HG03571 (cell line): ENCODE measurements at regions not wholly inside any gene's neighbourhood (a gene's known extent, or its start where the extent isn't known, plus 50 kb on each side); places are given as distances from the start of the nearest gene placed in this dataset.
"Not testable (repeated sequence)": the region's sequence is repeated elsewhere in the genome, so short reads cannot be mapped to it uniquely, and the experiment has no call there.

Experiments
- ATAC-seq: cut with Tn5 transposase; IDR thresholded peaks from one replicate; pipeline ENCODE4 v1.9.1; 2021; ENCODE audit not compliant: unreplicated experiment

DNA sequence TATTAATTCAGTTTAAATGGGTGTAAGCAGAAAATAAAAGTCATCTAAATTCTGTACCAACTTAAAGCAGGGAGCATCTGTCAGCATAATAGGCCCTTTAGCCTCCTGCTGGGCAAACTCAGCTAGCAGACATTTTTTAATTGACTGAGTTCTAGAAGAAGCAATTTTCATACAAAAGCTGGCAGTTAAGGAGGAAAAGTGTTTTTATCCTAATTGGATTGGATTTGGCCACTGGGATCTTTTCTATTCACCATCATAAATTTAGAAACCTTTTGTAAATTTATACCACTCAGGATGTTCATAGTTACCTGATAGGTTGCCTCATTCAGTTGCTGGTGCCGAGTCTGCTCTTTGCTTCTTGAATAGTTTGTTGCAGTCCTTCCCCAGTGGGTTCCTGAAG lies 262.7 kb upstream of the FSIP2 start:
- no peak for ATAC-seq

DNA sequence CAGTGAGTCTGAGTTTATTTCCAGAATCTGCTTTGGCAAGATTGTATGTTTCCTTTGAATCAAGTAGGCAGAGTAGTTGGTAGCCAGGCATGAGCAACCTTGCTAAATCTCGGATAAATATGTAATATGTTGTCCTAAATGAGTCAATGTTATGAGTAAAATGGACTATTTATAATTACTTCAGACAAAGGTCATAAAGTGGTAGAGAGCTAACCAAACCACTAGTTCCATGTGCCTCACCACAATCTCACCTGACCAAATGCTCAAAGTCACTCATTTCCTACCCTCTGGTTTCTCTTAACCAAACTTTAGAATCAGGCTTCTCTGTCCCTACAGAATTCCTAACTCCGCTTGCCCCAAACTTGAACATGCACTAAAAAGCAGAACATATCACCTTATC lies 261.2 kb upstream of the FSIP2 start:
- no peak for ATAC-seq

DNA sequence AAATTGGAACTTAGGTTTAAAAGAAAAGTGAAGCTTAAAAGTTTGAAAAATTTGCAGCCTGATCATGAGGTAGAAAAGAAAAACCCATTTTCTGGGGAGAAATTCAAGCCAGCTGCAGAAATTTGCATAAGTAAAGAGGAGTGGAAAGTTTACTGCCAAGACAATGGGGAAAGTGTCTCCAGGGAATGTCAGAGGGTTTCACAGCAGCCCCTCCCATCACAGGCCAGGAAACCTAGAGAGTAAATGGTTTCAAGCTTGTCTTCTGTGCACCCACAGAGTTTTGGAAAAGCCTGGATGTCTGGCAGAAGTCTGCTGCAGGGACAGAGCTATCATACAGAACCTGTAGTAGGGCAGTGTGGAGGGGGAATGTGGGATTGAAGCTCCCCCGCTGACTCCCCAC lies 254.0 kb upstream of the FSIP2 start:
- no peak for ATAC-seq

DNA sequence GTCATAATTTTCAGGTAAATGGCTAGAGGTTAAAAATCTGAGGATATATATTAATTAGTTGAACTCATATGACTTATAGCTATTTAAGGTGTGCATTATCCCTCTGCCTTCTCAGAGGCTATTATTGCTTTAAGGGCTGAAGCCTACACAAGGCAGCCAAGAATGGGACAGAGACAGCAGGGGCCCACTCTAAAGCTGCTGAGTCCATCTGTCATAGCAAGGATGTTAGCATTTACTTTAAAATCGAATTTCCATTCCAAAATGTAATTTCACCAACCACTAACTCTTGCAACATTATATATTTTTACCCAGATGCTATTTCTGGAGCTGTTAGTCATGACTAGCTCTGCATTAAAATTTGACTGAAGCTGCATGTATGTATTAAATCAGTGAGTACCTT lies 236.3 kb upstream of the FSIP2 start:
- no peak for ATAC-seq

DNA sequence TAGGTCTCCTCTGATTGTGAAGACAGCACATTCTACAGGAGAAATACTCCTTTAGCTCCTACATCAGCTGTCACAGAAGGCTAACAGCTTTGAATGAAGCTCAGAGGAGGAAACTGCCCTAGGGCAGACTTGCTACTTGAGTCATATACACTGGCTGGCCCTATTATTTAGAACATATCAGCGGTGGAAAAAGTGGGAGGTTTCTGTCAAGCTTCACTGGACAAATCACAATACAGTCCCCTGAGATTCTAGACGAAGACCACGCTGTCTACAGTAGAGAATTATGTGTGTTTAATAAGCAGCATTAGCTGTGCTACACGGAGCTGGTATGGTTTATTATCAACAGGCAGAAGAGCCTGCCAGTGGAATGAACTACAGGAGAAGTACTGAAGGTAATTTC lies 230.9 kb upstream of the FSIP2 start:
- ATAC-seq = no peak

DNA sequence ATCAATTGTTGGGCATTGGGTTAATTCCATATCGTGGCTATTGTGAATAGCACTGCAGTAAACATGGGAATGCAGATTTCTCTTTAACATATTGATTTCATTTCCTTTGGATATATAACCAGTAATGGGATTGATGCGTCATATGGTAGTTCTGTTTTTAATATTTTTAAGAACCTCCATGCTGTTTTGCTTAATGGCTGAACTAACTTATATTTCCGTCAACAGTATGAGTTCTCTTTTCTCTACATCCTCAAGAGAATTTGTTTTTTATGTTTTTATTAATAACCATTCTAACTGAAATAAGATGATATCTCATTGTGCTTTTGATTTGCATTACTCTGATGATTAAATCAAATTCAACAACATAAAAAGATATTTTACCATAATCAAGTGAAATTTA lies 228.5 kb upstream of the FSIP2 start:
- no peak for ATAC-seq

DNA sequence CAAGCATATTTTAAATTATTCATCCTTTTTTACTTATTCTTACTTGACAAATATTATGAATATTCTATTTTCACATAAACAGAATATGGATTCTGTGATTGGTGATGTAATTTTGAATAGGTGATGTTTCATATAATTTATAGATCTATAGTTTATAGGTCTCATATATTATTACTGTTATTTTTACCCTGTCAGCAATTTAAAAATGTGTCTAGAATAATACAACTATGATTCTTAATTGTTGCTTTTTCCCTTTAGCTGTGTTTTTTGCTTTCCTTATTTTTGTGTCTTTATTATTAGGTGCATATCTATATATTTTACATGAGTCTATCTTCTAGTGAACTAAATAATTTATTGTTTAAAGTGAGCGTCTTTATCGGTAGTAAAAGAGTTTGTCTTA lies 226.7 kb upstream of the FSIP2 start:
- no peak for ATAC-seq

DNA sequence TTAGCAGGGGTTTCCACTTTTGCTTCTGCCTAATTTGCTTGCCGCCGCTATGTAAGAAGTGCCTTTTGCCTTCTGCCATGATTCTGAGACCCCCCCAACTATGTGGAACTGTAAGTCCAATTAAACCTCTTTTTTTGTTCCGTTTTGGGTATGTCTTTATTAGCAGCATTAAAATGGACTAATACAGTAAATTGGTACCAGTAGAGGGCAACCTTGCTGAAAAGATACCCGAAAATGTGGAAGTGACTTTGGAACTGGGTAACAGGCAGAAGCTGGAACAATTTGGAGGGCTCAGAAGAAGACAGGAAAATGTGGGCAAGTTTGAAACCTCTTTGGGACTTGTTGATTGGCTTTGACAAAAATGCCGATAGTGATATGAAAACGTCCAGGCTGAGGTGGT lies 216.1 kb upstream of the FSIP2 start:
- ATAC-seq = no peak

DNA sequence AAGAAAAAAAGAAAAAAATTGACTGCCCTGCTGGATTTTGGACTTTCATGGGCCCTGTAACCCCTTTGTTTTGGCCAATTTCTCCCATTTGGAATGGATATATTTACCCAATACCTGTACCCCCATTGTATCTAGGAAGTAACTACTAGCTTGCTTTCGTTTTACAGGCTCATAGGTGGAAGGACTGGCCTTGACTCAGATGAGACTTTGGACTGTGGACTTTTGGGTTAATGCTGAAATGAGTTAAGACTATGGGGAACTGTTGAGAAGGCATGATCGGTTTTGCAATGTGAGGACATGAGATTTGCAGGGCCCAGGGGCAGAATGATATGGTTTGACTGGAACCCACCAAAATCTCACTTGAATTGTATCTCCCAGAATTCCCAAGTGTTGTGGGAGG lies 214.4 kb upstream of the FSIP2 start:
- ATAC-seq = not testable (repeated sequence)

DNA sequence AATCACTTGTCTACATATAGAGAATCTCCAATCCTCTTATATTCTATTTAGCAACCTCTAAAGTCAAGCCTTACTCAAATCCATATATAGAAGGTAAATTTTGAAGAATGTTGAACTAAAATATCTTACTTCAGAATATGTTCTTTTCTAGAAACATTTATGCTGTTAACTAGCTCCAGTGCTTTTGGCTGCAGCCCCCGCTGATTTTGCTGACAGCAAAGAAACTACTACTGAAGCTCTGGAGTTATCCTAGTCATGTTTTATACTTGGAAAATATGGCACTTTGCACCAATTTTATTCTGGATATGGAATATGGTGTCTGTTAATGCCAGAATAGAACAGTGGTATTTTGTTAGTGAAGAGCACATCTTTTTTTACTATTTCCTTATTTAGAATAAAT lies 212.4 kb upstream of the FSIP2 start:
- ATAC-seq = no peak

DNA sequence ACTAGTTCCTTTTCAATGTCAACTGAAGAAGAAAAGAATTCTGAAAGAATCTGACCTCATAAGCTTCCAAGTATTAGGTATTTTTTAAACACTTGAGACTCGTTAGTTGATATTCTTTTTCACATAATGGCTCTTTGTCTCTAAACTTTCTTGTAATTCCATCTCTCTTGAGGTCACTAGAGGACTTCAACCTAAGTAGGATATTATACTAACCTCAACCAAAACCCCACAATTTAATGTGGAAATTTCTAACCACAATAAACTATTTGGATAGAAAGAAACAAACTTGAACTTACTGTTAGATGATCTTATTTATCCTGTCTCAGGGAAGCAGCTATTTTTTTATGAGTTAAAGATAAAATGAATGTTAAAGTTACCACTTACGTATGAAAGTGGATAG lies 206.9 kb upstream of the FSIP2 start:
- ATAC-seq = no peak

DNA sequence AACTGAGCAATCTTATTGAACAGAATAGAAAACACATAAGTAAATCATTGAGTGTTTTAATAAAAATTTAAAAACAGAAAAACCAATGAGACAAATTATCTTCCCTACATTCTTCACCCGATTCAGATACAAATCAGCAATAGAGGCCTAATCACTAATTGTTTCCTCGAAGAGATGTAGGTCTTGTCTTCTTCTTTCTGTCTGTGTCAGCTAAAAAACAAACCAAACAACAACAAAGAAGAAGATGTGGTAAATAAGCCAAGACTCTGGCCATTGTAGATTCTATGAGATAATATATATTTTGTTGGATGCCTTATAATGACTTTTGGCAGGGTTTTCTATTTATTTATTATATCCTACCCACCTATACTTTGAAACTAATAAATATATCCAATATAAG lies 200.9 kb upstream of the FSIP2 start:
- ATAC-seq = no peak

DNA sequence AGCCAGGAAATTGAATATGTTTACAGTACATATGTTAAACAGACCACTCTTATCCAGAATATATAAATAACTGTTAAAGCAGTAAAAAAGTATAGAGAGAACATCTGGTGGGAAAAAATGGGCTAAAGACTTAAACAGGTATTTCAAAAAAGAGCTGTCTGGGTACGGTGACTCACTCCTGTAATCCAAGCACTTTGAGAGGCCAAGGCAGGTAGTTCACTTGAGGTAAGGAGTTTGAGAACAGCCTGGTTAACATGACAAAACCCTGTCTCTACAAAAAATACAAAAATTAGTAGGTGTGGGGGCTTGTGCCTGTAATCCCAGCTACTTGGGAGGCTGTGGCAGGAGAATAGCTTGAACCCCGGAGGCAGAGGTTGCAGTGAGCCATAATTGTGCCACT lies 171.4 kb upstream of the FSIP2 start:
- ATAC-seq = no peak

DNA sequence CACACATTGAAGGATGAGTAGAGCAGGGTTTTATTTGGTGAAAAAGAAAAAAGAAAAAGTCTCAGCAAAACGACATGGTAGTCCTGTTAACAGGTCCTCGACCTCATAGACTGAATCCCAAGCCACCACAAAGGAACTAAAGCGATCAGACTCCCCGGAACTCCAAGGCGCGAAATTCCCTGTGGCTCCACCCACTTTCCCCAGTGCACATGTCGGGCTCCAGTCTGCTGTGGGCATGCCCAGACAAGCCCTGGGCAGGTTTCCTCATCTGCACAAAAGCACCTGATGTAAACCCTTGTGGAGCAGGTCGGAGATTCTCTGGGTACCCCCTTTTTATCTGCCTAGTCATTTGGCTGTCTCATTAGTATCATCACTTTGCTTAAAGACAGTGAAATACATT lies 170.7 kb upstream of the FSIP2 start:
- no peak for ATAC-seq

DNA sequence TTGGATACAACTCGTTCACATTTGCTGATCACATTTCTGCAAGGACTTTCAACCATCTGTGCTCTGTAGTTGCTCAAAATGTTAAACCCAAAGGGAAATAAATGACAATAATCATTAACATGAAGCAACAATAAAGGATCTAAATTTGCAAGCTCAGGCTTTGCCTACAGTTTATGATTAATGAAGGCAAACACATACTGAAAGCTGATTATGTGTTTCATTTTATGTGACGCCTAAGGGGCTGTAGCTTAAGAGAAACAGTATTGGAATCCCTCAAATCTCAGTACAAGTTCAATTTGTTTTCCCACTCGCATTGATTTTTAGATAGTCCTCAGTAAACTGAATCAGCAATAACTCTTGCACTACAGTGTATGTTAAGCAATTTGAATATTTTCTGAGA lies 160.3 kb upstream of the FSIP2 start:
- peak; percentile 56 for ATAC-seq

DNA sequence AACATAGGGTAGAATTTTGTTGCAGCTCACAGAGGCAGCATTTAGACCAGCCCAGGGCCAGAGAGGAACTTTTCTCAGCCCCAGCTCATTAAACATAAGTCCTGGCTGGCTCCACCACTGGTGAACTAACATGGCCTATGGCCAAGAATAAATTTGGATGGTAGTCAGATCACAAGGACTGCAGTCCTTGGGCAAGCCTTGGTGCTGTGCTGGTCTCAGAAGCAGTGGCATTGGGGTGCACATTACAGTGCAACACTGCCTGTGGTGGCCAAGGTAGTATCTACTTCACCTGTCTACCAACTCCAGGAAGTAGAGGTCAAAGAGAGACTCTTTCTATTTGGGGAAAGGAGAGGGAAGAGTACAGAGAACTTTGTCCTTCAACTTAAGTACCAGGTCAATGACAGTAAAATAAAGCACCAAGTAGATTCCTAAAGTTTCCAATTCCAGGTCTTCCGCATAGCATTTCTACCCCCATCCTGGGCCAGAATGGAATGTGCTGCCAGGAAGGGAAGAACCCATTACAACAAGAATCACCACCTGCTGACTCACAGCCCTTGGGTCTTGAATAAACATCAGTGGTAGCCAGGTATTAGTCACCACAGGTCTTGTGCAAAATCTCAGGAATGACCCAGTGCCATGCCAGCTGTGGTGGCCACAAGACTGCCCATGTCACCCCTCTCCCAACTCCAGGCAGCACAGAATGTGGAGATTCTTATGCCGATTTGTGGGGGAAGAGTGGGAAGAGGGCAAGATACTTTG lies 155.4 kb upstream of the FSIP2 start:
- ATAC-seq = no peak

DNA sequence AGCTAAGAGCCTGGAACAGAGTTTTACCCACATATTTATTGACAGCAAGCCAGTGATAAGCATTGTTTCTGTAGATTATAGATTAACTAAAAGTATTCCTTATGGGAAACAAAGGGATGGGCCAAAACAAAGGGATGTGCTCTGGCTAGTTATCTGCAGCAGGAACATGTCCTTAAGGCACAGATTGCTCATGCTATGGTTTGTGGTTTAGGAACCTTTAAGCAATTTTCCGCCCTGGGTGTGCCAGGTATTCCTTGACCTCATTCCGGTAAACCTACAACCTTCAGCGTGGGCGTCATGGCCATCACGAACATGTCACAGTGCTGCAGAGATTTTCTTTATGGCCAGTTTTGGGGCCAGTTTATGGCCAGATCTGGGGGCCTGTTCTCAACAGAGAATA lies 153.4 kb upstream of the FSIP2 start:
- not testable (repeated sequence) for ATAC-seq

DNA sequence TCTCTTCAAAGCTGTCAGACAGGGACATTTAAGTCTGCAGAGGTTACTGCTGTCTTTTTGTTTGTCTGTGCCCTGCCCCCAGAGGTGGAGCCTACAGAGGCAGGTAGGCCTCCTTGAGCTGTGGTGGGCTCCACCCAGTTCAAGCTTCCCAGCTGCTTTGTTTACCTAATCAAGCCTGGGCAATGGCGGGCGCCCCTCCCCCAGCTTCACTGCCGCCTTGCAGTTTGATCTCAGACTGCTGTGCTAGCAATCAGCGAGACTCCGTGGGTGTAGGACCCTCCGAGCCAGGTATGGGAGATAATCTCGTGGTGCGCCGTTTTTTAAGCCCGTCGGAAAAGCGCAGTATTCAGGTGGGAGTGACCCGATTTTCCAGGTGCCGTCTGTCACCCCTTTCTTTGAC lies 147.3 kb upstream of the FSIP2 start:
- not testable (repeated sequence) for ATAC-seq

DNA sequence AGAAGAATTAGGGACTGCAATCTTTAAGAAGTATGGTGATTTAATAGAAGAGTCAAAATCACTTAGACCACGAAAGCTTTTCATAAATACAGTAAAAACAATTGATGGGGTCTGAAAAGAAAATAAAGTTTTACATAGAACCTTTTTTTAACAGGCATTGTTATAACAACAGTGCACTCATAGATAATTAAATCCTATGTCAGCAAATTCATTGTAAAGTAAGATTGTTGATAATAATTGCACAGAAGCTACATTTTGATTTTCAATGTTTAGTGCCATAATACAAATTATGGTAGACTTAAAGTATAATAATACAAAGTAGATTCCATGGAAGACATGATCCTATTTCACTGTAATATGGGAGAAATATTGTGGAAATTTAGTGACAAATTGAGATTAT lies 130.7 kb upstream of the FSIP2 start:
- ATAC-seq = no peak

DNA sequence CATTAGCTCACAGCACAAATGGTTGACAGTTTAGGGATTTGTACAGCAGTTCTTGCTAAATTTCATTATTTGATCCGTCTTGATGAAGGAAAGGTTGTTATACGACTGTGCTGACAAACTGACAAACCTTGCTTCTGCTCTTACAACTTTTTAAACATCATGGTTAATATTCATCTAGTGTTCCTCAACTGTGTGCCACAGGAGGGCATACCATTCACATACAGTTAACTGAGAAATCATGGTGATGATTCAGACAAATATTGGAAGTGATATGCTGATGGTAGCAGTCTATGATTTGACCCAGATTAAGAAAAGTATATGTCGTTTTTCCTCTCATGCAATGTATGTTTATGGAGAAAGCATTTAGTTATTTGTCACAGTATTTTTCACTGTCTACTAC lies 129.8 kb upstream of the FSIP2 start:
- no peak for ATAC-seq

DNA sequence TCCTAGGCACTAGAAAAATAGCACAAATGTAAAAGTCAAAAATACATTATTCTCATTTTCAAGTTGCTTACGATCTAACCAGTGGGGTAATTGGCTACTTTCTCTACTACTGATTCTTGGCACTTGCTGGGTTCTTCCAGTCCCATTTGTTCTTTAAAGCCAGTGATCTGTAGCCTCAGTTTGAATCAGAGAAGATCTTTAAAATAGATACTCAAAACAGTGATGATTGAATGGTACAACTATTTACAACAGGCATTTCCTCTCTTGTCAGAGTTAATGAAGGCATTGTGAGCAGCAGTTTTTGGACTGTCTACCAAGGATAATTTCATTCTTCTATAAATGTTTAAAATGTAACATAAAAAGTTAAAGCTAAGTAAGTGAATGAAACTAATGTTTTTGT lies 128.3 kb upstream of the FSIP2 start:
- no peak for ATAC-seq

DNA sequence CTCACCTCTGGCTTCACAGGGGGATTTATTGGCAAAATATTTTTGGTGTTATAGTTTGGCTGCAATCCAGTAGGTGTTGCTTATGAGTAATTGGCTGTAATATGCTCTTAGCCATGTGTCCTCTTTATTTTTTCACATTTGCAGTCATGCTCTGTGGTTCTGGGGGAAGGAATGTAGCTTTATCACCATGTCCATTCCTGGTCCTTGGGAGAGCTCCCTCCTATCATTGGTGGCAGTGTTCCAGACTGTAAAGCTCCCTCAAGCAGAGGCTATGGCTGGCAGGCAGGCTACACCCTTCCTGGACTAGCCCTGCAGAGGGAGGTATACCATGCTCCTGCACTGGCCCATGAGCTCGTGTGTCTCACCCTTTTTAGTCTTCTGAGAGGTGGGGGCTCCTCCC lies 120.0 kb upstream of the FSIP2 start:
- ATAC-seq = no peak

DNA sequence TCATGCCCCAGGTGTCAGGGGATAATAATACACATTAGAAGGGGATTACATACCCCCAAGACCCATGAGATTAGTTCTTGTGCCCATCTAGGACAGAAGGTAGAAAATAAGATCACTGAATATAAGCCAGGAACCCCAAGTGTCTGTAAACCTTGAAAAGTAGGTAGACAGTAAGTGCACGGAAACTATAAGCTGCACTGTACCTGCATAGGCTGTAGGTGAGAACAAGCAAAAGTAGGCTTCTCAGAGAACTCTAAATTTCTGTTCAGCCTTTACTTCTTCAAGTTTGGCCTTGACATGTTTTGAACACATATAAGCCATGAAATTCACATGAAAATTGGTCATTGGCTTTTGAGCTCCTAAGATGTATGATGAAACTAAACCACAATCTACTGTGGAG lies 113.0 kb upstream of the FSIP2 start:
- ATAC-seq = no peak

DNA sequence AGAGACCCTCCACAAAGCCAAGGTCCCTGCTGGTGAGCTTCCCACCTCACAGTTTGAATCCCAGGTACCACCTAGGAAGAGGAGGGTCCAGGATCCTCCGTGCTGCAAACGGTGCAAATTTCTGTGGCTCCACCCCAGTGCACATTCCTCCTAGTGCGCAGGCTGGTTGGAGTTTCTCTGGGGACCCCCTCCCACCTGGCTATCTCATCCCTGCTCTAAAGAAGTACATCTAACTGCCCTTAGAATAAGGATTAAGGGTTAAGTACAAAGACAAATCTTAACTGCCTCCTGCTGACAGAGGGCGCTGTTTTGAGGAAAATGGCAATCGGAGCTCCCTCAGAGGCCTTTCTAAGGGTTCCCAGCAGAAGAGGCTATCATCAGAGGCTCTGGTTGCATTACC lies 109.6 kb upstream of the FSIP2 start:
- ATAC-seq = no peak
